HL-60 (cell line): ENCODE measurements at regions not wholly inside any gene's neighbourhood (a gene's known extent, or its start where the extent isn't known, plus 50 kb on each side); places are given as distances from the start of the nearest gene placed in this dataset.

ENCODE experiments used
- CTCF ChIP-seq: IDR thresholded peaks from one replicate; pipeline ENCODE4 v1.5.1; 2011; ENCODE audit warnings: low read length, control low read depth, inconsistent platforms; ENCODE audit not compliant: insufficient read depth
- GABPA ChIP-seq: IDR thresholded peaks from 2 replicates; pipeline ENCODE4 v1.6.1; 2012; ENCODE audit warnings: low read depth
- POLR2AphosphoS5 ChIP-seq: IDR thresholded peaks from 2 replicates; pipeline ENCODE4 v1.6.1; 2012; ENCODE audit warnings: low read depth
- REST ChIP-seq: IDR thresholded peaks from 2 replicates; pipeline ENCODE4 v1.6.1; 2012; ENCODE audit warnings: low read depth; ENCODE audit not compliant: insufficient replicate concordance
- SPI1 ChIP-seq: IDR thresholded peaks from 2 replicates; pipeline ENCODE4 v1.6.1; 2012; ENCODE audit warnings: low read depth, mild to moderate bottlenecking, borderline replicate concordance

GRCh38 chr6:115750946-115751345 is 309.7 kb downstream of the FRK start:
- TF ChIP-seq POLR2AphosphoS5 (no peak), CTCF (no peak), REST (no peak), SPI1 (no peak), GABPA (no peak)
